ENCODE measurements at regions not wholly inside any gene's neighbourhood (a gene's known extent, or its start where the extent isn't known, plus 50 kb on each side); places are given as distances from the start of the nearest gene placed in this dataset.

- TF ChIP-seq TAF1 (IDR thresholded peaks at IDR 0.05; ENCODE audit: borderline replicate concordance, insufficient read depth, low read length) (no peak), REST (IDR thresholded peaks at IDR 0.05; ENCODE audit: insufficient read depth in 1 of 2, low read depth in 2 of 2, low read length in 2 of 2) (no peak), POLR2AphosphoS5 (IDR thresholded peaks at IDR 0.05; ENCODE audit: low read depth, low read length) (no peak)
These were observed 607.1 kb downstream of the KCNT2 start for GRCh38 chr1:196001188-196001587.

- TF ChIP-seq FOXP2 (optimal IDR thresholded peaks at IDR 0.05; ENCODE audit: borderline replicate concordance, extremely low read depth, extremely low read length, insufficient read depth) (no peak), POLR2AphosphoS5 (IDR thresholded peaks at IDR 0.05; ENCODE audit: low read depth, low read length) (no peak), TAF1 (IDR thresholded peaks at IDR 0.05; ENCODE audit: borderline replicate concordance, insufficient read depth, low read length) (no peak), SIN3A (IDR thresholded peaks at IDR 0.05; ENCODE audit: borderline replicate concordance, insufficient read depth, low read length) (no peak), REST (IDR thresholded peaks at IDR 0.05; ENCODE audit: insufficient read depth in 1 of 2, low read depth in 2 of 2, low read length in 2 of 2) (no peak)
These were observed 609.2 kb downstream of the KCNT2 start for GRCh38 chr1:195999022-195999421.

GRCh38 chr1:195981448-195982139 is 626.6 kb downstream of the KCNT2 start:
- TF ChIP-seq POLR2AphosphoS5 (IDR thresholded peaks at IDR 0.05; ENCODE audit: low read depth, low read length): no peak
- no peak for TF ChIP-seq REST (IDR thresholded peaks at IDR 0.05; ENCODE audit: insufficient read depth in 1 of 2, low read depth in 2 of 2, low read length in 2 of 2)
- no peak for TF ChIP-seq SIN3A (IDR thresholded peaks at IDR 0.05; ENCODE audit: borderline replicate concordance, insufficient read depth, low read length)
- TF ChIP-seq TAF1 (IDR thresholded peaks at IDR 0.05; ENCODE audit: borderline replicate concordance, insufficient read depth, low read length): no peak
- TF ChIP-seq FOXP2 (optimal IDR thresholded peaks at IDR 0.05; ENCODE audit: borderline replicate concordance, extremely low read depth, extremely low read length, insufficient read depth): no peak

GRCh38 chr1:195979646-195980045 is 628.6 kb downstream of the KCNT2 start:
- TF ChIP-seq REST (IDR thresholded peaks at IDR 0.05; ENCODE audit: insufficient read depth in 1 of 2, low read depth in 2 of 2, low read length in 2 of 2) (no peak), FOXP2 (optimal IDR thresholded peaks at IDR 0.05; ENCODE audit: borderline replicate concordance, extremely low read depth, extremely low read length, insufficient read depth) (no peak), POLR2AphosphoS5 (IDR thresholded peaks at IDR 0.05; ENCODE audit: low read depth, low read length) (no peak), SIN3A (IDR thresholded peaks at IDR 0.05; ENCODE audit: borderline replicate concordance, insufficient read depth, low read length) (no peak), TAF1 (IDR thresholded peaks at IDR 0.05; ENCODE audit: borderline replicate concordance, insufficient read depth, low read length) (no peak)
